Panc1 (cell line): ENCODE measurements at regions not wholly inside any gene's neighbourhood (a gene's known extent, or its start where the extent isn't known, plus 50 kb on each side); places are given as distances from the start of the nearest gene placed in this dataset.

ENCODE experiments used
- SIN3A ChIP-seq: IDR thresholded peaks from 2 replicates; pipeline ENCODE4 v1.6.1; 2012; ENCODE audit warnings: low read depth, mild to moderate bottlenecking, low read length, moderate library complexity, borderline replicate concordance; ENCODE audit not compliant: insufficient read depth
- TF ChIP-seq, protein P1 (sequence below): fragments of 450-650 bp; IDR thresholded peaks from 2 replicates; pipeline ENCODE4 v1.5.1; 2017; ENCODE audit warnings: mild to moderate bottlenecking
- TF ChIP-seq, protein P2 (sequence below), 2 experiments: IDR thresholded peaks; 2 replicates each; pipeline ENCODE4 v1.6.1; 2011 to 2012; ENCODE audit warnings: low read depth in 2 of 2, control low read depth in 1 of 2, low read length in 1 of 2, mild to moderate bottlenecking in 1 of 2, moderate library complexity in 1 of 2; ENCODE audit not compliant: insufficient read depth in 1 of 2

DNA sequence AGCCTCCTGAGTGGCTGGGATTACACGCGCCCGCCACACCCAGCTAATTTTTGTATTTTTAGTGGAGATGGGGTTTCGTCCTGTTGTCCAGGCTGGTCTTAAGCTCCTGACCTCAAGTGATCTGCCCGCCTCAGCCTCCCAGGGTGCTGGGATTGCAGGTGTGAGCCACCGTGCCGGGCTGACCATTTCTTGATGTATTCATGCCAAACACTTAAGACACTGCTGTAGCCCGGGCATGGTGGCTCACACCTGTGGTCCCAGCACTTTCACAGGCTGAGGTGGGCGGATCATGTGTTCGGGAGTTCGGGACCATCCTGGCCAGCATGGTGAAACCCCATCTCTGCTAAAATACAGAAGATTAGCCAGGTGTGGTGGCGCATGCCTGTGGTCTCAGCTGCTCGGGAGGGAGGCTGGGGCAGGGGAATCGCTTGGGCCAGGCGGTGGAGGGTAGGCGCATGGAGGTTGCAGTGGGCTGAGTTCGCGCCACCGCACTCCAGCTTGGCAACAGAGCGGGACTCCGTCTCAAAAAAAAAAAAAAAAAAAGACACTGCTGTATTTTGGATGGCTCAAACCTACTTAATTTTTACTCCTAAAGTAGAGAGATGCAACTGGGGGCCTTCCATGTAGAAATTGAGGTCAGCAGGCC lies 140.8 kb downstream of the NUP35 start:
- TF ChIP-seq, protein P1, sequence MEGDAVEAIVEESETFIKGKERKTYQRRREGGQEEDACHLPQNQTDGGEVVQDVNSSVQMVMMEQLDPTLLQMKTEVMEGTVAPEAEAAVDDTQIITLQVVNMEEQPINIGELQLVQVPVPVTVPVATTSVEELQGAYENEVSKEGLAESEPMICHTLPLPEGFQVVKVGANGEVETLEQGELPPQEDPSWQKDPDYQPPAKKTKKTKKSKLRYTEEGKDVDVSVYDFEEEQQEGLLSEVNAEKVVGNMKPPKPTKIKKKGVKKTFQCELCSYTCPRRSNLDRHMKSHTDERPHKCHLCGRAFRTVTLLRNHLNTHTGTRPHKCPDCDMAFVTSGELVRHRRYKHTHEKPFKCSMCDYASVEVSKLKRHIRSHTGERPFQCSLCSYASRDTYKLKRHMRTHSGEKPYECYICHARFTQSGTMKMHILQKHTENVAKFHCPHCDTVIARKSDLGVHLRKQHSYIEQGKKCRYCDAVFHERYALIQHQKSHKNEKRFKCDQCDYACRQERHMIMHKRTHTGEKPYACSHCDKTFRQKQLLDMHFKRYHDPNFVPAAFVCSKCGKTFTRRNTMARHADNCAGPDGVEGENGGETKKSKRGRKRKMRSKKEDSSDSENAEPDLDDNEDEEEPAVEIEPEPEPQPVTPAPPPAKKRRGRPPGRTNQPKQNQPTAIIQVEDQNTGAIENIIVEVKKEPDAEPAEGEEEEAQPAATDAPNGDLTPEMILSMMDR, result no peak
- no peak for TF ChIP-seq SIN3A
- TF ChIP-seq, protein P2, sequence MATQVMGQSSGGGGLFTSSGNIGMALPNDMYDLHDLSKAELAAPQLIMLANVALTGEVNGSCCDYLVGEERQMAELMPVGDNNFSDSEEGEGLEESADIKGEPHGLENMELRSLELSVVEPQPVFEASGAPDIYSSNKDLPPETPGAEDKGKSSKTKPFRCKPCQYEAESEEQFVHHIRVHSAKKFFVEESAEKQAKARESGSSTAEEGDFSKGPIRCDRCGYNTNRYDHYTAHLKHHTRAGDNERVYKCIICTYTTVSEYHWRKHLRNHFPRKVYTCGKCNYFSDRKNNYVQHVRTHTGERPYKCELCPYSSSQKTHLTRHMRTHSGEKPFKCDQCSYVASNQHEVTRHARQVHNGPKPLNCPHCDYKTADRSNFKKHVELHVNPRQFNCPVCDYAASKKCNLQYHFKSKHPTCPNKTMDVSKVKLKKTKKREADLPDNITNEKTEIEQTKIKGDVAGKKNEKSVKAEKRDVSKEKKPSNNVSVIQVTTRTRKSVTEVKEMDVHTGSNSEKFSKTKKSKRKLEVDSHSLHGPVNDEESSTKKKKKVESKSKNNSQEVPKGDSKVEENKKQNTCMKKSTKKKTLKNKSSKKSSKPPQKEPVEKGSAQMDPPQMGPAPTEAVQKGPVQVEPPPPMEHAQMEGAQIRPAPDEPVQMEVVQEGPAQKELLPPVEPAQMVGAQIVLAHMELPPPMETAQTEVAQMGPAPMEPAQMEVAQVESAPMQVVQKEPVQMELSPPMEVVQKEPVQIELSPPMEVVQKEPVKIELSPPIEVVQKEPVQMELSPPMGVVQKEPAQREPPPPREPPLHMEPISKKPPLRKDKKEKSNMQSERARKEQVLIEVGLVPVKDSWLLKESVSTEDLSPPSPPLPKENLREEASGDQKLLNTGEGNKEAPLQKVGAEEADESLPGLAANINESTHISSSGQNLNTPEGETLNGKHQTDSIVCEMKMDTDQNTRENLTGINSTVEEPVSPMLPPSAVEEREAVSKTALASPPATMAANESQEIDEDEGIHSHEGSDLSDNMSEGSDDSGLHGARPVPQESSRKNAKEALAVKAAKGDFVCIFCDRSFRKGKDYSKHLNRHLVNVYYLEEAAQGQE (IDR thresholded peaks at IDR 0.05; ENCODE audit: insufficient read depth in 1 of 2, low read depth in 2 of 2, low read length in 1 of 2), result no peak
